NB4 (cell line): ENCODE measurements at regions not wholly inside any gene's neighbourhood (a gene's known extent, or its start where the extent isn't known, plus 50 kb on each side); places are given as distances from the start of the nearest gene placed in this dataset.
"Not testable (repeated sequence)": the region's sequence is repeated elsewhere in the genome, so short reads cannot be mapped to it uniquely, and the experiment has no call there.

Experiments
- DNase-seq: peaks from one replicate; pipeline ENCODE4 v3.0.0; 2010; ENCODE audit warnings: low read depth
- H3K4me3 ChIP-seq: one replicate; pipeline ENCODE4 v1.5.1; 2011; ENCODE audit warnings: mild to moderate bottlenecking, low read depth, low read length, moderate library complexity
- CTCF ChIP-seq: IDR thresholded peaks from one replicate; pipeline ENCODE4 v1.5.1; 2012; ENCODE audit warnings: low read depth, low read length
- MYC ChIP-seq: IDR thresholded peaks from 2 replicates; pipeline ENCODE4 v1.6.1; 2011; ENCODE audit warnings: low read depth, low read length
- POLR2A ChIP-seq: IDR thresholded peaks from 2 replicates; pipeline ENCODE4 v1.6.1; 2011; ENCODE audit warnings: mild to moderate bottlenecking; ENCODE audit not compliant: insufficient read length; ENCODE audit errors: extremely low read depth
- TF ChIP-seq, protein P1 (sequence below): IDR thresholded peaks from 2 replicates; pipeline ENCODE4 v1.6.1; 2011; ENCODE audit warnings: low read depth, low read length

DNA sequence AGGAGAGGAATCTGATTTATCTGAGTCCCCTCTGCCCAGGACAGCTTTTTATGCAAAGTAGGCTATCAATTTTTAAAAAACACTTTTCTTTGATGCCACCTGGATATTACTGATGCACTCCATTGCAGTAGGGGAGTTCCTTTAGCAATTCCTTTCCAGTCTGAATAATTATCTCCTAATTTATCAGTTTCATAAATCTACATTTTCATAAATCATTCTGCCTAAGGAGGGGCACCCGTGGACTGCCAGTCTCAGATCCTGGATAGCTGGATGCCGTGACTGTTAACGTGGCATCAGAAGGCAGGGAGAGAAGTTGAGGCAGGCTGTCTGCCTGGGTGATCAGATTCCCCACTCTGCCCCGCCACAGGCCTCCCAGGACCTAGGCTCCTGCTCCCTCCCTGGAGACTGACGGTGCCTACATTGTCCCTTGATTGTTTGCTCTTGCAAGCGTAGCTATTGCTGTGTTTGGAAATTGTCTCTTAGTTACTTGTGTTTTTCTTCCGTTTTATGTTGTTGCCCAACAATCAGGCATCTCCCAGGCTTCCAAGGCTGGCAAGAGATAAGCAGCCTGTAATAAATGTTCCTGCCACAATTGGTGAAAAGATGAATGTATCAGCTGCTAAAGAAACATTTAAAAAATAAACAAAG, 75.2 kb downstream of the KATNIP start:
- TF ChIP-seq, protein P1, sequence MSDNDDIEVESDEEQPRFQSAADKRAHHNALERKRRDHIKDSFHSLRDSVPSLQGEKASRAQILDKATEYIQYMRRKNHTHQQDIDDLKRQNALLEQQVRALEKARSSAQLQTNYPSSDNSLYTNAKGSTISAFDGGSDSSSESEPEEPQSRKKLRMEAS: no peak
- TF ChIP-seq MYC (no peak), CTCF (no peak), POLR2A (no peak)
- DNase-seq: no peak
- H3K4me3 ChIP-seq: no peak overlapping the region

GRCh38 chr16:27627136-27627535, 77.2 kb downstream of the KATNIP start:
- DNase-seq: no peak
- TF ChIP-seq, protein P1: no peak
- no peak for TF ChIP-seq MYC
- TF ChIP-seq POLR2A: no peak
- no peak for TF ChIP-seq CTCF
- no peak overlapping the region for H3K4me3 ChIP-seq

DNA sequence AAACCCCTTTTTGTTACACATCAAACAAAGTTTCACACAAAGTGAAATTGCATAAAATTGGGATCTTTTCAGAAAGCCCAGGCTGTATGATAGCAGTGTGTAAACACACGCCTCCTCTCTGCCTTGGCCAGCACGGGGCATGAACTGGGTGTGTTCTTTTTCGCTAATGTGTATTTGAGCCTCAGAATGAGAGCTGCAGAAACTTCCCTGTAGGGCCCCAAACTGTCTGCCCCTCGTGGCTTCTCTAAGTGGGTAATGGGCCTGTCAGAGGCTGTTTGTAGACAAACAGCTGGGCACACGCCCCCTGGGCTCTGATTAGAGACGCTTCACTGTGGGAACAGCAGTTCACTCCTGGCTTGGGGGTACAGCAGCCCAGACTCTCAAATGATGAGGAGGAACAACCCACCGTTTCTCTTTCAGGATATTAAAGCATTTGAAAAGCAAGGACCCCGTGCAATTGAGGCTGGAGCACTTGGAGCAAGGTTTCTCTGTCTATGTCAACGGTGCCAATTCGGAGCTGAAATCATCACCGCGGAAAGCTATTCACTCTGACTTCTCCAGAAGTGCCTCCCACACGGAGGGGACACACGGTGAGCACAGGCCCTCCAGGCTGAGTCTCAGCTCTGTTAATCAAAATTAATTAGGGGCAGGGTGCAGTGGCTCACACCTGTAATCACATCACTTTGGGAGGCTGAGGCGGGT, 78.4 kb downstream of the KATNIP start:
- no peak overlapping the region for H3K4me3 ChIP-seq
- no peak for DNase-seq
- no peak for TF ChIP-seq POLR2A
- no peak for TF ChIP-seq MYC
- TF ChIP-seq CTCF: no peak
- TF ChIP-seq, protein P1: no peak

DNA sequence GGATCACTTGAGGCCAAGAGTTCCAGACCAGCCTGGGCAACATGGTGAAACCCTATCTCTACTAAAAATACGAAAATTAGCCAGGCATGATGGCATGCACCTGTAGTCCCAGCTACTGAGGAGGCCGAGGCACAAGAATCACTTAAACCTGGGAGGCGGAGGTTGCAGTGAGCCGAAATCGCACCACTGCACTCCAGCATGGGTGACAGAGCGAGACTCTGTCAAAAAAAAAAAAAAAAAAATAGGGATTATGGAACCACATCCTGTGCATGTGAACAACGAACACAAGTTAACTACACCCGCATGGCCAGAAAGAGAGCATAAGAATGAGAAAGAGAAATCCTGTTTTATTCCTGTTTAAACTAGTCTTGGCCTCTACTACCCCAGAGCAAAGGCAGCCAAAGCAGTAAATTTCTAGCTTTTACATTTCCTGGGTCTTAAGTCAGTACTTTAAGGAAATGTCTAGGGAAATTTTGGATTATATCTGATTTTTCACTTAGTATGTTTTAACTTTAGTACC, 79.1 kb downstream of the KATNIP start:
- not testable (repeated sequence) for DNase-seq, H3K4me3 ChIP-seq

- no peak for DNase-seq
Measured at GRCh38 chr16:27632216-27632615, 82.3 kb downstream of the KATNIP start.

More at GRCh38 chr16:27632216-27632615, 82.3 kb downstream of the KATNIP start:
- H3K4me3 ChIP-seq: no peak overlapping the region
- no peak for TF ChIP-seq CTCF
- TF ChIP-seq, protein P1: no peak
- TF ChIP-seq MYC: no peak
- no peak for TF ChIP-seq POLR2A
